Aorta (tissue), 5 donors: ENCODE measurements at regions not wholly inside any gene's neighbourhood (a gene's known extent, or its start where the extent isn't known, plus 50 kb on each side); places are given as distances from the start of the nearest gene placed in this dataset.

Experiments
- ATAC-seq: fragments of 200-7000 bp; cut with Tn5 transposase; one replicate; pipeline ENCODE4 v1.9.1; 2022; ENCODE audit warnings: moderate library complexity; ENCODE audit not compliant: low FRiP score
- DNase-seq, 2 donors: peaks; one replicate each; pipeline ENCODE4 v3.0.0-alpha.2; 2020
- H3K27ac ChIP-seq, 2 donors: one replicate each; pipeline ENCODE4 v1.5.1; 2013; ENCODE audit warnings: low read length in 2 of 2, mild to moderate bottlenecking in 2 of 2, moderate library complexity in 2 of 2, control low read depth in 1 of 2, inconsistent platforms in 1 of 2, low read depth in 1 of 2
- H3K27me3 ChIP-seq, 2 donors: one replicate each; pipeline ENCODE4 v1.6.1; 2013; ENCODE audit warnings: control low read depth in 1 of 2, low read length in 1 of 2, mild to moderate bottlenecking in 1 of 2, moderate library complexity in 1 of 2; ENCODE audit not compliant: insufficient read depth in 2 of 2, control insufficient read depth in 1 of 2
- H3K36me3 ChIP-seq, 2 donors: one replicate each; pipeline ENCODE4 v1.6.1; 2013; ENCODE audit warnings: control low read depth in 1 of 2, low read length in 1 of 2, mild to moderate bottlenecking in 1 of 2; ENCODE audit not compliant: insufficient read depth in 2 of 2, control insufficient read depth in 1 of 2
- H3K4me1 ChIP-seq, 2 donors: one replicate each; pipeline ENCODE4 v1.6.1; 2013; ENCODE audit warnings: low read length in 2 of 2, control low read depth in 1 of 2, mild to moderate bottlenecking in 1 of 2, moderate library complexity in 1 of 2; ENCODE audit not compliant: insufficient read depth in 2 of 2, control insufficient read depth in 1 of 2
- H3K4me3 ChIP-seq, 2 donors: one replicate each; pipeline ENCODE4 v1.5.1; 2013; ENCODE audit warnings: low read length in 2 of 2, control low read depth in 1 of 2, mild to moderate bottlenecking in 1 of 2
- H3K9me3 ChIP-seq: one replicate; pipeline ENCODE4 v1.6.1; 2013; ENCODE audit warnings: mild to moderate bottlenecking, low read length; ENCODE audit not compliant: control insufficient read depth
- WGBS, 2 donors: extraction: QIAGEN DNeasy Blood & Tissue Kit; methylation state at CpG; one replicate each; pipeline ENCODE4 v1.1.7; 2013; 5-methylcytosine and 5-hydroxymethylcytosine counted together
- intact Hi-C, 2 donors: fragments of 100-400 bp; cut with DNase I; formaldehyde crosslinking; loops; one replicate each; pipeline versions ENCODE4 v1.14.2 to v1.15.0; 2022
- donor health status: healthy with polysubstance abuse.
- donor health status: Bipolar disorder and iron deficiency.
- donor health status: DM: no; HTN: no; CAD: no.
- donor health status: DM: no; HTN: no; CAD: no.
- donor health status: DM: yes; HTN: yes; CAD: no.

GRCh38 chr12:105423237-105423636 lies 92.7 kb downstream of the C12orf75 start:
- Histone ChIP-seq H3K9me3 (no peaks in the 10 kb centered on the region), H3K27ac (no peak overlapping the region), H3K4me1 (peaks cover 0 to 2% of the 10 kb centered on the region in 2 donors), H3K27me3 (no peaks in the 10 kb centered on the region), H3K4me3 (no peak overlapping the region), H3K36me3 (no peaks in the 10 kb centered on the region)
- intact Hi-C loops, result loop anchor here (5.0 to 10.0 kb wide), 3 partner anchors 284 to 862 kb away; partner anchors contain the start of gene NUAK1 (in 1 of the 2)
- ATAC-seq (no peak), DNase-seq (no peak)

GRCh38 chr12:105423921-105424320 lies 93.4 kb downstream of the C12orf75 start:
- no peak for DNase-seq
- intact Hi-C loops, result loop anchor here (5.0 to 10.0 kb wide), 3 partner anchors 283 to 861 kb away; partner anchors contain the start of gene NUAK1 (in 1 of the 2)

GRCh38 chr12:105425254-105426174 lies 95.0 kb downstream of the C12orf75 start:
- Histone ChIP-seq H3K36me3 (no peaks in the 10 kb centered on the region), H3K4me1 (no peaks in the 10 kb centered on the region), H3K9me3 (no peaks in the 10 kb centered on the region), H3K27me3 (no peaks in the 10 kb centered on the region), H3K27ac (no peak overlapping the region), H3K4me3 (no peak overlapping the region)
- no peak for ATAC-seq
- intact Hi-C loops, result loop anchor here in 1 of 2 donors (10.0 kb wide), 1 partner anchor 859 kb away; no protein-coding TSS in a partner anchor
- DNase-seq, result no peak
- 95 to 96% methylated on average over 7 of the region's 7 CpGs for WGBS, 2 donors

More at GRCh38 chr12:105423921-105424320, 93.4 kb downstream of the C12orf75 start:
- Histone ChIP-seq H3K27me3 (no peaks in the 10 kb centered on the region), H3K9me3 (no peaks in the 10 kb centered on the region), H3K27ac (no peak overlapping the region), H3K36me3 (no peaks in the 10 kb centered on the region), H3K4me1 (no peaks in the 10 kb centered on the region), H3K4me3 (no peak overlapping the region)
- ATAC-seq, result no peak
- 97 to 98% methylated on average over 7 of the region's 7 CpGs for WGBS, 2 donors

- intact Hi-C loops, result loop anchor here in 1 of 2 donors (10.0 kb wide), 1 partner anchor 858 kb away; no protein-coding TSS in a partner anchor
- Histone ChIP-seq H3K4me3 (no peak overlapping the region), H3K36me3 (no peaks in the 10 kb centered on the region), H3K4me1 (no peaks in the 10 kb centered on the region), H3K27me3 (no peaks in the 10 kb centered on the region), H3K9me3 (no peaks in the 10 kb centered on the region), H3K27ac (no peak overlapping the region)
- WGBS, 2 donors, result 98 to 100% methylated on average over 3 of the region's 3 CpGs
- no peak for DNase-seq
- no peak for ATAC-seq
Measured at GRCh38 chr12:105426766-105427165, 96.3 kb downstream of the C12orf75 start.

- intact Hi-C loops, result loop anchor here in 1 of 2 donors (10.0 kb wide), 1 partner anchor 857 kb away; no protein-coding TSS in a partner anchor
Measured at GRCh38 chr12:105427883-105428282, 97.4 kb downstream of the C12orf75 start.

GRCh38 chr12:105428793-105429395 lies 98.4 kb downstream of the C12orf75 start:
- Histone ChIP-seq H3K9me3 (no peaks in the 10 kb centered on the region), H3K27me3 (no peaks in the 10 kb centered on the region), H3K36me3 (no peaks in the 10 kb centered on the region), H3K27ac (no peak overlapping the region), H3K4me1 (no peaks in the 10 kb centered on the region), H3K4me3 (no peak overlapping the region)
- WGBS, 2 donors, result 93 to 97% methylated on average over 1 of the region's 1 CpG
- ATAC-seq, result no peak
- no peak for DNase-seq
- intact Hi-C loops, result loop anchor here in 1 of 2 donors (10.0 kb wide), 1 partner anchor 856 kb away; no protein-coding TSS in a partner anchor

More at GRCh38 chr12:105427883-105428282, 97.4 kb downstream of the C12orf75 start:
- Histone ChIP-seq H3K9me3 (no peaks in the 10 kb centered on the region), H3K27me3 (no peaks in the 10 kb centered on the region), H3K27ac (no peak overlapping the region), H3K4me1 (no peaks in the 10 kb centered on the region), H3K4me3 (no peak overlapping the region), H3K36me3 (no peaks in the 10 kb centered on the region)
- DNase-seq (no peak), ATAC-seq (no peak)

GRCh38 chr12:105429511-105429910 lies 99.0 kb downstream of the C12orf75 start:
- no peaks in the 10 kb centered on the region for H3K27me3 ChIP-seq
- 96% methylated on average over 1 of the region's 1 CpG for WGBS, 2 donors
- H3K4me1 ChIP-seq, result no peaks in the 10 kb centered on the region
- no peaks in the 10 kb centered on the region for H3K36me3 ChIP-seq
- H3K9me3 ChIP-seq, result no peaks in the 10 kb centered on the region
- H3K4me3 ChIP-seq, result no peak overlapping the region
- no peak overlapping the region for H3K27ac ChIP-seq
- DNase-seq (no peak), ATAC-seq (no peak)
- intact Hi-C loops, result loop anchor here in 1 of 2 donors (10.0 kb wide), 1 partner anchor 855 kb away; no protein-coding TSS in a partner anchor

- H3K27ac ChIP-seq, result no peak overlapping the region
- WGBS, 2 donors, result 94 to 99% methylated on average over 2 of the region's 2 CpGs
- intact Hi-C loops, result no loop called here
- no peak overlapping the region for H3K4me3 ChIP-seq
- DNase-seq (no peak), ATAC-seq (no peak)
- no peaks in the 10 kb centered on the region for H3K27me3 ChIP-seq
- no peaks in the 10 kb centered on the region for H3K9me3 ChIP-seq
- H3K36me3 ChIP-seq, result no peaks in the 10 kb centered on the region
- H3K4me1 ChIP-seq, result no peaks in the 10 kb centered on the region
Measured at GRCh38 chr12:105431537-105432100, 101.1 kb downstream of the C12orf75 start.
